DMS153 treated with DMSO at 0.1 percent for 48 hours (cell line): ENCODE measurements at regions not wholly inside any gene's neighbourhood (a gene's known extent, or its start where the extent isn't known, plus 50 kb on each side); places are given as distances from the start of the nearest gene placed in this dataset.
A peak's percentile ranks its signal among the peaks of the same experiment; 100 is the strongest.
"Not testable (repeated sequence)": the region's sequence is repeated elsewhere in the genome, so short reads cannot be mapped to it uniquely, and the experiment has no call there.

ENCODE experiments used
- DNase-seq: peaks from one replicate; lab custom pipeline; 2025; ENCODE audit not compliant: unreplicated experiment; lab: John Stamatoyannopoulos, UW

DNA sequence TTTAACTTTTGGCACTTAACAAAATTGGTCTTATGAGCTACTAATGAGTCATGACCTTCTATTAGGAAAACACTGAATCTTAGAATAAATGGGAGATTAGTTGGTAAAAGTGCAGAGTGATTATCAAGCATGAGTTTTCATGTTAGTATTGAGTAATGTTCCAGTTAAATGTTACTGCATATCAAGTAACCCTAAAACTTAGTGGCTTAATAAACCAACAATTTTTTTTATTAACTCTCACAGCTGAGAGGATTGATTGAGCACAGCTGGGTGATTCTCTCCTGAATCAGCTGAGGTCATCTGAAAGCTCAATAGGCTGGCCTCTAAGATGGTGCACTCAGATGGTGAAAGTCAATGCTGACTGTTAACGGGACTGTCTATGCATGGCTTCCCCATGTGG lies 248.6 kb downstream of the BCL11B start:
- DNase-seq, result no peak

DNA sequence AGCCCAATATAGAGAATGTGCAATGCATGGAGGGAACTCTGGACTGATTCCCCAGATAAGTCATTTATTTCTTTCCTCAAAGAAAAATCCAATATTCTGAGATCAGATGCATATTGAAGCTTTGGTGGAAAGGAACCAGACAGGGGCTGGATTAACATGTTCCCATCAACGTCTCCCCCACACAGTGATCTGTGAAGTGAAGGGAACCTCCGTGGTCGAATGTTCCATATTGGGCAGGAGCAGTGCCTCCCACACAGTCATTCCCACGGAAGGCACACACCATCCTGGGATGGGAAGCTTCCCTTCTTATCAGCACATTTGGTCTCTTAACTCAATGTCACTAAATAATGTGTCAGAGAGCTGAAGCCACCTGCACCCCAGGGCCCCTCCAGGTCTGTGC lies 247.1 kb downstream of the BCL11B start:
- DNase-seq, result no peak

DNA sequence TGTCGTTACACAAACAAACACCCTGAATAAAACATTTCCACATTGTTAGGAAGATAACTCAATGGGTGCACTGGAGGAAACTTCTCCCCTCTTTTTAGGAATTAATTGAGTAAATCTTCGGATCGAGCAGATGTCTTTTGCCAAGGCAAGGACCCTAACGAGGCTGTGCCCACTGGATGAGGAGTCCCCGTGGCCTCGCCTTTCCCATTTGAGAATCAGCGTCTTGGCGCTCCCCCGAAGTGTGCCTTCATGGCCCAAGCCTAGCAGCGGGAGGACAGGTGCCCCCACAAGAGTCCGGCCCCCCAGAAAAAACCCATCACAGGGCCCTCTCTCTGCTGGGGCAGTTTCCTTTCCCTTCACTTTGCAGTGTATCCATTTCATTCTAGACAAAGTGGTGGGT lies 246.6 kb downstream of the BCL11B start:
- no peak for DNase-seq

DNA sequence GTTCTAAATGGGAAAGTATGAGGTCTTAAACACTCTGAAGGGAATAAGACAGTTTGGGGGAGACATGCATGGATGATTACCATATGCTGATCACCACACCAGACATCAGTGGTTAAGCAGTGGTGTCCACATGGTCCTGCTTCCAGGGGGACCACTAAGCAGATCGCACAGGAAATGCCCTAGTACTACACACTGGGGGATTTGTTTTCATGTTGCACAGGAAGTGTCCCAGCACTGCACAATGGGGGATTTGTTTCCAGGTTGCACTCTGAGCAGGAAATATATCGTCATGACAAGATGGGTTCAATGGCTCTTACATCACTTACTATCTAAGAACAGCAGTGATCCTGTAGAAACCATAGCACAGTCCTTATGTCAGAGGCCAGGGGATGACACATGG lies 245.5 kb downstream of the BCL11B start:
- no peak for DNase-seq

DNA sequence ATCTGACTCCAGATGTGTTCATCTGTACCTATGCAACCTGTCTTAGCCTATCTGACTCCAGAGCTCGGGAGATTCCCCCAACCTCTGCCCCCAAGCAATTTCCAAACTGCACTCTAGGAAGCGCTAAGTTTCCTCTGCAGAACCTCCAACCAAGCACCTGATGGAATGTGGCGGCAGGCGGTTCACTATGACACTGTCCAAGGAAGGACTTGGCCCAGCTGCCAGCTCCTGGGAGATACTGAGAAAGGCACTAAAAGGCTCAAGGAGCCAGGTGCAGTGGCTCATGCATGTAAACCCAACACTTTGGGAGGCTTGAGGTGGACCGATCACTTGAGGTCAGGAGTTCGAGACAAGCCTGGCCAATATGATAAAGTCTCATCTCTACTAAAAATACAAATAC lies 244.0 kb downstream of the BCL11B start:
- DNase-seq, result no peak

DNA sequence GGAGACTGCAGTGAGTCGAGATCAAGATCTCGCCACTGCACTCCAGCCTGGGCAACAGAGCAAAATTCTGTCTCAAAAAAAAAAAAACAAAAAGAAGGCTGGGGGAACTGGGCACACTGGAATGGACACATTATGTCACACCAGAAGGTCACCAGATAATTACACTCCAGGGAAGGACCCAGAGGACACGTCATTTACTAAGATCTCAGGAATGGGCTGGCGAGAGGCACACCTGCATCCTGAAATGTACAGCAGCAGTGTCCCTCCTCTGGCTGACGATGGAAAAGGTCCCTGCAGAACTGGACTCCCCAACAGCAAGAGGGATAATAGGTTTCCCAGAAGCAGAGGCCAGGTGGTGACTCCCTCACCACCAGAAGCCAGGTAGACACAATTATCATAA lies 243.5 kb downstream of the BCL11B start:
- no peak for DNase-seq

DNA sequence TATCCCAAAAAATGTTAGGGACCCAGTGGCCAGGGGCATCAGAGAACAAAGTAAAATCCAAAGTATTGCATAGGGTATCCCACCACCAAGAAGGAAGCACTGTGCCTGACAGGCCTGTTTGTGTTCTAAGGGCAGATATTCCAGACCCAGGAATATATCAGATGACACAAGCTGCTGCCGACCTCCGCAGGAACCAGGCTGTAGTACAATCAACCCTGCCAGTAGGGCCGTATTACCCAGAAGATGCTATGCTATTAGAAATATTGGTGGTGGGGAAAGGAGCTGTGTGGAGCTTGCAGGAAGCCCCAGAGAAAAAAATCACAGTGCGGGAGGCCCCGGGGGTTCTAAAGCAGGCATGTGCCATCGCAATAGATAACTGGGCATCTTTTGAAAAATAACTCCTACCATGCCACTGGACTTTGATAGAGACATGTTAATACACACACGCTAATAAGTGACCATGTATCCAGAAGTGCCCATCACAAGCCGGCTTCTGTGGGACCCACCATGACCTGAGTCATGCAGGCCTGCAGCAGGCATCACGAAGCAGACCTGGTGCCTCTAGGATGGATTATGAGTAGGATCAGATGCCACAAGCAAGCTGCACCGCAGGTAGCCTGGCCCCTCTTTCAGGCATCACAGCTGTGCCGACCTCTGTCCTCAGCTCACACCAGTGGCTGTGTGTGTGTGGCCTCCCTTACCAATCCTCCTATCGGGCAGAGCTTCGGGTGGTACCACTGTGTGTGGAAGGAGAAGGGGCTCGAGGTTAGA lies 242.7 kb downstream of the BCL11B start:
- no peak for DNase-seq

DNA sequence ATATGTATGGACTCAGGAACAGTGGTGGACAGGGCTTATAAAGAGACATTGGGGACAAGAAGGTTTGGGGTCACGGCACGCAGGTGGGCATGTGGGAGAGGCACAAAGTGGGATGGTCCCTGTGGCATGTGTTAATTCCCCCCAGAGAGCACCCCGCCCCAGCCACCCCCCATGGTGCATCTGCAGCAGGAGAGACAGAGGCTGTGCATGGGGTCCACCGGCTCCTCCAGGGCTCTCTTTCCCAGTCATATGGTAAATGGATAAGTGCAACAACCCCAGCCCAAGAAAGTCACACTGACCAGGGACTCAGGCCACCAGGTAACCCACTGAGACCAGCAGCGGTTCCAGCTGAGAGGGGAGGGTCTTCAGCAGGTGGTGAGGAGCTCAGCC lies 242.1 kb downstream of the BCL11B start:
- DNase-seq, result no peak

DNA sequence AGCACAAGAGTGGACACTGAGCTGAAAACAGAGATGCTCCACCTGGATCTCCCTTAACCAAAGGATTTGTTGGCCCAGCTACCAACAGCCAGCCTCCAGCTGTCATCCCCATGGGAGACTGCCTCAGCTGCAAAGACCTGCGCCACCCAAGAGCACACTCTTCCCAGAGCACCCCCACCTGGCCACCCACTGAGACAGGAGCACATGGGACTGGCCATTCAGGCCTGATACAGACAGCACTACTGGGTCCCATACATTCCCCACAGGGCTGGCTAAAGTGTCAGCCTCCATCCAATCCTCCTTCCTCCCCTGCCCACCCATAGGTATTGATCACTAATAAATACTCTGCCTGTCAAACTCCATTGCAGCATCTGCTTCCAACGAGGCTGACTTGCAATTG lies 241.5 kb downstream of the BCL11B start:
- no peak for DNase-seq

DNA sequence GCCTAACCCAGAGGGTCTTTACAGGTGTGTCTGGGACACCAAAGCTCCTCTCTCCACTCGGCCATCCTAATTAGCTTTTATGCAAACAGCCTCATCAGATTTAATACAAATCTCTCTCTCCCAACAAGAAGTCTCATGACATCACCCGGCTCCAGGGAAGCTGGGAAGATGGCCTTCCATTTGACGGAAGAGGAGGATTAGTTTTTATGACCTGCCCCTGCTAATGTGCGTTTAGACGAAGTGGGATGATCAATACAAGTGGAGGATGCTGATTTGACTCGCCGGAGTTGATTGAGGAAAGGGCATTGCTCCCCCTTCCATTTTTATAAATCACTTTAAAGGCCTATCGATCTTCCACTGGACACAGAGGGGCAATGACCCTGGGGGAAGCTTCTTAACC lies 239.2 kb downstream of the BCL11B start:
- no peak for DNase-seq

DNA sequence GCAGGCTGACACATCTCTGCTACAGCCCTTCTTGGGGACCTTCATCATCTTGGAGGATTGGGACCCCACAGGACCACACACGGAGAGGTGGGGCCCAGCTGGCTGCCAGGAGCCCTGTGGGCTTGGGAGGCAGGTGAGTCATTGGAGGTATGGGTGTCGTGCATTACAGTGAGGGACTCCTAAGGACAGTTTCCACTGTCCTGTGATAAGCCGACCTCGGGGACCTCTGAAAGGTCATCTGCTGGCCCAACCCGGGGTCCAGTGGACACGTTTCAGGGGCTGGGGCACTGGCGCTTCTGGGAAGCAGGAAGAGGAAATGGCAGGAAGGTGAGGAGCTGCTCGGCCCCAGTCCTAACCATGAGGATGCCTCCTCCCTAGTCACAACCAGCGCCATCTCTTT lies 238.0 kb downstream of the BCL11B start:
- DNase-seq, result no peak

DNA sequence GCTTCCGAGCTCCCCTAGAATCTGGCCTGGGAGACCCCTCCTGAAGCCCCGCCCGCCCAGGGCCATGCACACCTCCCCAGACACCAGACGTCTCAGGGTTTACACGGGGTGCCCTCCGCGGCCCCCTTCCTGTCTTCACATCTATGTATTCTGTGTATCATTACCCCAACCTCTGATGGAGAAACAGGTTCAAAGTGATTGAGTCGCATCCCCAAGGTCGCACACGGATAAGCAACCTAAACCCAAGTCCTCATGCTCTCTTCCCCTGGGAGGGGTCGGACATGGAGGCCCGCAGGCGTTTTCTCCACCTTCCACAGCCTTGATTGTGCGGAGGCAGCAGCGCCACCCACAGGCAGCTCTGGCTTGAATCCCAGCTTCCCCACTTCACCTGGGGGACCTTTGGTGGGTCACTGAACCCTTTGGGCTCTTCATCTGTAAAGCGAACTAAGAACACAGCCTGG lies 237.3 kb downstream of the BCL11B start:
- no peak for DNase-seq

DNA sequence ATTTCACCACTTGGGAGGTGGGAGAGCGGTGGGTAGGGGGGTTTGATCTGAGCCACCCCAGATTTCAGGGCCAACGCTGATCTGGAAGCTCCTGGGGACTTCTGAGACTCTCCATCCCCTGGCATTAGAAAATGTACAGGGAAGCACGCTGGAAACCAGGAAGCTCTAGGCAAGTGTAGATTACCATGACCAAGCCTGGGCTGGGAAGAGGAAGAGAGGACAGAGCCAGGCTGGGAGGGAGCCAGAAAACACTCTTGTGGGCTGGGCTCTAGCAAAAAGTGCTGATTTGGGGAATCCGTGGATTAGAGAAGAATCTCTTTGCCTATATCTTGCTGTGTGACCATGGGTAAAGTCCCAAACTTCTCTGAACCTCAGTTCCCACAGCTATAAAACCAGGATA lies 236.7 kb downstream of the BCL11B start:
- no peak for DNase-seq

DNA sequence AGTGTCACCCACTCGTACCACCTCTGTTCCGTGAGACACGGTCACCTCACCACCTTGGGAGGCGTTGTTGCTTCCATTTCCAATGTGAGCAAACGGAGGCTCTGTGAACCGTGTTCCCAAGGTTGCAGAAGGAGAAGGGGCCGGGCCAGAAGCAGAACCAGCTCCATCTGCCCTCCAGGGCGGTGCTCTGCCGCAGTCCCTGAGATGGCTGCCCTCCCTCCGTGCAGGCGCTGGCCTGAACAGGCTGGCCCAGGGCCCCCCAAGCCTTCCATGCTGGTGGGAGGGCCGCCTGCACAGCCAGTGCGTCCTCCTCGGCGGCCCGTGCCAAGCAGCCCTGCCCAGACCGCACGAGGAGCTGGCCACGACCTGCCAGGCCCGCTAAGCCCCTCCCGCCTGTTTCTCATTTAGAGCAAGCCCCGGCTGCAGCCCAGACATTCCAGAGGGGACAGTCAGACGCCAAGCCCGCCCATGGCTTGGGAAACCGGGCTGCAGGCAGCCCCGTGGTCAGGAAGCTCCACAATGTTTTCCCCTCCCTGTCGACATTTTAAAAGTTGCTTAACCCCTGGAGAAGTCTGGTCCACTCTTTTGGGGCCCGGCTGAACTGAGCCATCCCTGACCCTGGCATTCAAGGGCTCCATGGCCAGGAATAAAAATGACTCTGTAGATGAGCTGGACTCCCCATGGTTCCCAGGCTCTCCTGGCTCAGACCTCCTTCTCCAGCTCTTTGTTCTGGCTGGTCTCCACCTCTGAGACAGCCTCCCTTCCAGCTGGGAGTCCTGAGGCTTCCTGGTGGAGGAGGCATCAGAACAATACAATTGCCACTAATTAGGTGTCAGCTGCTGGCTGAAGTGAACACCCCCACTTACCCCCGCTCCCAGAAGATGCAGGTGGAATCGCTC lies 236.0 kb downstream of the BCL11B start:
- DNase-seq, result peak; percentile 20

DNA sequence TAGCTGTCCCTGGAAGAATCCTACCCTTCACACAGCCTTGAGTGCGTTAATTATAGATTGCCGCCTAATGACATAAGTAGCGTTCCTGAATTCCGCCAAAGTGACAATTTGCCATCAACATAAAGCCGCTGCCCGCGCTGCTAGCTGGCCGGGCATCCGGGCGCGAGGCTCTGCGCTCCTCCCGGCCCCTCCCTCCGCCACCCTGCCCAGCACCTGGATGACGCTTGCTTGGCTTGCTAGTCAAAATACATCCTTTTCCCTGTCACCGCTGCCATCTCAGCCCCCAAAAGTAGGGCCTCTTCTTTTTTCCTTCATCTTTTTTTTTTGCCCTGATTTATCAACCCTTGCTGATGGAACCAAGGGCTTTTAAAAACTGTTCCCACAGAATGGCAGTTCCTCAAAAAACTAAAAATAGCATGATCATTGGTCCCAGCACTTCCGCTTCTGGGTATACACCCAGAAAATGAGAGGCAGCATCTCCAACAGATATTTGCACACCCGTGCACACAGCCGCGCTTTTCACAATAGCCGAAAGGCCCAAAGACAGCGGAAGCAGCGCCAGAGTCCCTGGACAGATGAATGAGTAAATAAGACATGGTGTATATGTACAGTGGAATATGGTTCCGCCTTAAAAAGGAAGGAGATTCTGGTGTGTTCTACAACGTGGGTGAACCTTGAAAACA lies 235.2 kb downstream of the BCL11B start:
- DNase-seq, result peak; percentile 41

DNA sequence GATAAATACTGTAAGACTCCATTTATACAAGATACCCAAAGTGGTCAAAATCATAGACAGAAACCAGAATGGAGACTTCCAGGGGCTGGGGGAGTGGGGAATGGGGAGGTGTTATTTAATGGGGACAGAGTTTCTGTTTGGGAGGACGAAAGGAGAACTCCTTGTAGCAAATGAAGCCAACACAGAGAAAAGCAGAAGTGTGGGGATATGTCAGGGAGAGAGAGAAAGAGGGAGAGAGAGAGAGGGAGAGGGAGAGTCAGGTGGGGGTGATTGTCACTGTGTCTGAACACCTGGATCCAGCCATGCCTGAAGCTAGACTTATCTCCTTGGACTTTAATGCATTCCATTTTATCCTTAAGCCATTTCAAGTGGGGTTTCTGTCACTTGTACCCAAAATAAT lies 234.7 kb downstream of the BCL11B start:
- not testable (repeated sequence) for DNase-seq

DNA sequence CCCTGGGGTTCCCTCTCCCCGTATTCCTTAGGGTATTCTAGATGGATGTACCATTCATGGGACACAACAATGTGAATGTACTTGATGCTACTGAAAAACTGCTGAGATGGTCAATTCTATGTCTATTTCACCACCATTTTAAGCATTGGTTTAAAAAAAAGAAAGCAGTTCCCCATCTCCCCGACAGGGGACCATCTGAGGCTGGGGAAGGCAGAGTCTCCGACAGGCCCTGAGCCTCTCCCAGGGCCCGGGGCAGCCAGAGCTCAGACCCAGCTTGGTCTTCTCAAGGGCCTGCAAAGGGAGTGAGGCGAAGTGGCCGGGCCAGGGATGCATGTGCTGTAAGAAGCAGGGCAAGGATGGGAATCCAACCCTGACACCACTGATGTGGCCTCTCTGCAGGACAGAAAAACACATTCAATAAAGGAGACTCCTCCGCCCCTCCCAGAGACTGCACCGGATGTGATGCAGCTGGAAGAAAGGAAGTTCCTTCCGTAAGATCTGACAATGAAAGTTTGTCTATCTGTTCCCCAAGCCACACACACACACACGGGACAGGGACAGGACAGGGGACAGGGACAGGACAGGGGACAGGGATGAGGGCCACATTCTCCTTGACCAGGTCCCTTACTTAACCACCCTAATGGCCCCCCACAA lies 234.1 kb downstream of the BCL11B start:
- DNase-seq, result no peak

DNA sequence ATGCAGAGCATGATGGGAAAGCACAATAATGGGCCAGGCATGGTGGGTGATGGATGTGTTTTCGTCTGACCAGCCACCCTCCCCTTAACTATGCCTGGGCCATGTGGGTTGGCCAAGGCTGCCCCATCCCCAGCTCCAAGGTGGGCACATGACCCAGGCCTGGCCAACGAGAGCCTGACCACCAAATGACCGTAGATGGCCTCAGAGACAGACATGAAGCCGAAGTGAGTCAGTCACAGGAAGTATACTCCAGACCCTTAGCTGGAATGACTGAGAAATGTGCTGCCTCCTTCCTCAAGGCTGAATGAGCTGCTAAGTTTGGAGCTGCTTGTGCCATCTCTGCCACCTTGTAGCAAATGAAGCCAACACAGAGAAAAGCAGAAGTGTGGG lies 233.6 kb downstream of the BCL11B start:
- DNase-seq, result no peak

DNA sequence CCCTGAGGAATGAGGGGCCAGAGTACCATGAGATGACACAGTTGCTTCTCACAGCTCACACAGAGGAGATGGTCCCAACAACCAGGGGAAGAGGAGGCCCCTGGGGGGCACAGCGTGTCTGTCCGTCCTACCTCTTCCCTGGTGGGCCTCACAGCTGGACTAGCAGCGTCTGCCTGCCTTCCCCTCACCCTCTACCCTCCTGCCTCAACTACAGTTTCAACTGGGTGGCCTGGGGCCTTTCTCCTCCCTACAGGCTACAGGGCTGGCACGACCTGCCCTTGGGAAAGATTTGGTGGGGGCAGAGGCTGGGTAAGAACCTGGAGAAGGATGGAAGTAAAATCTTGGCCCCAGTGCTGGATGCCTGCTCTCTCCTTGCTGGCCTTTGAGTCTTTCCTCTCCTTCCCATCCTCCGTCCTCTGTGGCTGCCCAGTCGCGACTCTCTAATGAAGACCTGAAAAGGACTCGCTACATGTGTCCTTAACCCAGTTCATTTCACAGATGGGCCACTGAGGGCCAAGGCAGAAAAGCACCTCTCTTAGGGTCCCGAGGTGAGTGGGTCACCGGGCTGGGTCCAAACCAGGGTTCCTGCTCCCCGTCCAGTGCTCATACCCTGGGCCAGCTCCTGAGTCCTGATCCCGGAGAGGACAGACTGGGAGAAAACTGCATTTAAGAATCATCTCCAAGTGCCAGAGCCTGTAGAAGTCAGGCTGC lies 232.5 kb downstream of the BCL11B start:
- DNase-seq, result no peak

DNA sequence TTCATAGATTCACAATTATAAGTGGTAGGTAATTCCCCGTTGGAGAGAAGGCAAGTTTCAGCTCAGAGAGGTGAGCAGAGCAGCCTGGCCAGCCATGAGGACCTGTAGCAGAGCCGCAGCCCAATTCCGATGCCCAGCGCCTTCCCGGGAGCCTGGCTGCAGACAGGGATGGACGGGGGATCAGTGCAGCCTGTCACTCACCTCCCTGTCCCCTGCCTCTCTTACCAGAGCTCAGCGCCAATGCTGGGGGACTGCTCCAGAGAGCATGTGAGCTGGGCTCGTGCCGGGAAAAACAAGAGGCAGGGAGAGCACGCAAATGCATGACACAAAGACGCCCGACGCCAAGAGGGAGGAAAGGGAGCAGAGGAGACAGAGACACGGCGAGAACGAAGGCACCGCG lies 231.9 kb downstream of the BCL11B start:
- DNase-seq, result no peak

DNA sequence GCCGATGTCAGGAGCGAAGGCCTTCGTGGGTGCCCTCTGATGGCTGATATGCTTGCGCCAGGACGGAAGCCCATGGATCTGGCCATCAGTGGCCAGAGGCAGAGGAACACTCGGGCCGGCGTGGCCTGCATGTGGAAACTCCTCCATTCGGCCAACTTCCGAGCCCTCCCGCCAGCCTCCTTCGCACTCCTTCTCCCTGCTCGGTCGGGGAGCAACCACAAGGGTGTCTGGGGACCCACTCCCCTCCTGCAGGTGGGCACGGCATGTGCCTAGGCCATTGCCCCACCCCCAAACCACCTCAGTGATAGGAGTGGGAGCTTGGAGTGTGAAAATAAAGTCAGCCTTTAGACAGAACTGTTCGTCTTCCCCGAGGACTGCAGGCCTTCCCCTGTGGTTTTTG lies 231.3 kb downstream of the BCL11B start:
- DNase-seq, result no peak
